Fibroblast of lung (primary cell): ENCODE measurements at regions not wholly inside any gene's neighbourhood (a gene's known extent, or its start where the extent isn't known, plus 50 kb on each side); places are given as distances from the start of the nearest gene placed in this dataset.

Source experiments
- DNase-seq, 2 donors: peaks; one replicate each; pipeline versions ENCODE4 v3.0.0 to v3.0.0-alpha.2; 2010; ENCODE audit warnings: low read depth in 2 of 2
- H2AFZ ChIP-seq: 2 replicates; pipeline ENCODE4 v1.5.1; 2012; ENCODE audit warnings: low read length, control low read depth, inconsistent platforms
- H3K27ac ChIP-seq: 2 replicates; pipeline ENCODE4 v1.5.1; 2011; ENCODE audit warnings: low read length, control low read depth; ENCODE audit not compliant: insufficient read depth
- H3K27me3 ChIP-seq: 2 replicates; pipeline ENCODE4 v1.5.1; 2011; ENCODE audit warnings: mild to moderate bottlenecking, low read length; ENCODE audit not compliant: control insufficient read depth, insufficient read depth
- H3K36me3 ChIP-seq: 2 replicates; pipeline ENCODE4 v1.5.1; 2011; ENCODE audit warnings: low read length; ENCODE audit not compliant: control insufficient read depth, insufficient read depth
- H3K4me1 ChIP-seq: 2 replicates; pipeline ENCODE4 v1.5.1; 2011; ENCODE audit warnings: low read length; ENCODE audit not compliant: control insufficient read depth, insufficient read depth; ENCODE audit errors: extremely low read depth
- H3K4me2 ChIP-seq: 2 replicates; pipeline ENCODE4 v1.5.1; 2011; ENCODE audit warnings: low read length, control low read depth; ENCODE audit not compliant: insufficient read depth; ENCODE audit errors: extremely low read depth
- H3K4me3 ChIP-seq, 4 experiments: fragments of 200-600 bp in 1 of 4; sonication (generic) in 1 of 4; replicated peaks in 1 of 4; 2 replicates each; pipeline ENCODE4 v1.5.1; 2011 to 2016; ENCODE audit warnings: low read length in 4 of 4, low read depth in 3 of 4, mild to moderate bottlenecking in 3 of 4, control low read depth in 2 of 4, inconsistent platforms in 1 of 4, mixed read lengths in 1 of 4; ENCODE audit not compliant: insufficient read depth in 1 of 4; ENCODE audit errors: control extremely low read depth in 1 of 4
- H3K79me2 ChIP-seq: 2 replicates; pipeline ENCODE4 v1.5.1; 2012; ENCODE audit warnings: mild to moderate bottlenecking, low read length, inconsistent platforms; ENCODE audit not compliant: control insufficient read depth, insufficient read depth
- H3K9ac ChIP-seq: 2 replicates; pipeline ENCODE4 v1.5.1; 2011; ENCODE audit warnings: mild to moderate bottlenecking, low read length, control low read depth; ENCODE audit not compliant: insufficient read depth
- H3K9me3 ChIP-seq: 2 replicates; pipeline ENCODE4 v1.5.1; 2012; ENCODE audit warnings: low read depth, low read length; ENCODE audit not compliant: control insufficient read depth, insufficient read depth
- H4K20me1 ChIP-seq: 2 replicates; pipeline ENCODE4 v1.5.1; 2011; ENCODE audit warnings: low read length; ENCODE audit not compliant: control insufficient read depth, insufficient read depth; ENCODE audit errors: extremely low read depth
- EZH2 ChIP-seq: IDR thresholded peaks from 2 replicates; pipeline ENCODE4 v1.5.1; 2012; ENCODE audit warnings: low read length, control low read depth, mild to moderate bottlenecking; ENCODE audit errors: missing control alignments
- TF ChIP-seq, protein P1 (sequence below), 2 donors: IDR thresholded peaks in 1 of 2; conservative IDR thresholded peaks in 1 of 2; 1 replicate in 1 of 2; 2 replicates in 1 of 2; pipeline ENCODE4 v1.5.1; 2011 to 2012; ENCODE audit warnings: low read length in 2 of 2, control low read depth in 1 of 2, inconsistent platforms in 1 of 2, low read depth in 1 of 2, mild to moderate bottlenecking in 1 of 2

DNA sequence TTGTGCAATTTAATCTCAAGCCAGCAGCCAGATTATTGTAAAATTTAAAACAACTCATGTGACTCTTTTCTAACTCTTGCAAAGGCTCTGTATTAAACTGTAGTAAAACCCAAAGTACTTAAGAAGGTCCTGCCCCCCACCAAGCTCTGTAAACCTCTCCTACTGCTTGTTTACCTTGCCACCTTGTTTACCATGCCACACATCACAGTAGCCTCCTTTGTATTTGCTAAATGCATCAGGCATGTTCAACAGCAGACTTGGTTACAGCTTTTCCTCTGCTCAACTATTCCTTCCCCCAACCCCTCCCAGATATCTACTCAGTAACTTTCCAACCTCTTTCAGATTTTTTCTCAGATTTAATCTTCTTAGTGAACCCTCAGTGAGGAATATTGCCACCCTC lies 861.6 kb downstream of the METTL15 start:
- no peak overlapping the region for H3K4me2 ChIP-seq
- H3K36me3 ChIP-seq, result no peaks in the 10 kb centered on the region
- no peak for DNase-seq
- no peaks in the 10 kb centered on the region for H4K20me1 ChIP-seq
- no peaks in the 10 kb centered on the region for H3K4me1 ChIP-seq
- no peaks in the 10 kb centered on the region for H3K27me3 ChIP-seq
- TF ChIP-seq EZH2, result no peak
- TF ChIP-seq, protein P1, sequence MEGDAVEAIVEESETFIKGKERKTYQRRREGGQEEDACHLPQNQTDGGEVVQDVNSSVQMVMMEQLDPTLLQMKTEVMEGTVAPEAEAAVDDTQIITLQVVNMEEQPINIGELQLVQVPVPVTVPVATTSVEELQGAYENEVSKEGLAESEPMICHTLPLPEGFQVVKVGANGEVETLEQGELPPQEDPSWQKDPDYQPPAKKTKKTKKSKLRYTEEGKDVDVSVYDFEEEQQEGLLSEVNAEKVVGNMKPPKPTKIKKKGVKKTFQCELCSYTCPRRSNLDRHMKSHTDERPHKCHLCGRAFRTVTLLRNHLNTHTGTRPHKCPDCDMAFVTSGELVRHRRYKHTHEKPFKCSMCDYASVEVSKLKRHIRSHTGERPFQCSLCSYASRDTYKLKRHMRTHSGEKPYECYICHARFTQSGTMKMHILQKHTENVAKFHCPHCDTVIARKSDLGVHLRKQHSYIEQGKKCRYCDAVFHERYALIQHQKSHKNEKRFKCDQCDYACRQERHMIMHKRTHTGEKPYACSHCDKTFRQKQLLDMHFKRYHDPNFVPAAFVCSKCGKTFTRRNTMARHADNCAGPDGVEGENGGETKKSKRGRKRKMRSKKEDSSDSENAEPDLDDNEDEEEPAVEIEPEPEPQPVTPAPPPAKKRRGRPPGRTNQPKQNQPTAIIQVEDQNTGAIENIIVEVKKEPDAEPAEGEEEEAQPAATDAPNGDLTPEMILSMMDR (conservative IDR thresholded peaks at IDR 0.05 in 1 of 2, IDR thresholded peaks at IDR 0.05 in 1 of 2; ENCODE audit: low read depth in 1 of 2, low read length in 2 of 2), result no peak
- no peak overlapping the region for H3K9ac ChIP-seq
- no peak overlapping the region for H3K27ac ChIP-seq
- H2AFZ ChIP-seq, result no peak overlapping the region
- no peaks in the 10 kb centered on the region for H3K79me2 ChIP-seq
- H3K9me3 ChIP-seq, result no peaks in the 10 kb centered on the region
- no peak overlapping the region for H3K4me3 ChIP-seq

GRCh38 chr11:28966951-28967350 lies 858.8 kb downstream of the METTL15 start:
- no peaks in the 10 kb centered on the region for H3K4me1 ChIP-seq
- no peak overlapping the region for H2AFZ ChIP-seq
- no peaks in the 10 kb centered on the region for H3K27me3 ChIP-seq
- H3K36me3 ChIP-seq, result no peaks in the 10 kb centered on the region
- no peaks in the 10 kb centered on the region for H3K9me3 ChIP-seq
- H3K4me2 ChIP-seq, result no peak overlapping the region
- no peak overlapping the region for H3K4me3 ChIP-seq
- TF ChIP-seq EZH2, result no peak
- TF ChIP-seq, protein P1 (conservative IDR thresholded peaks at IDR 0.05 in 1 of 2, IDR thresholded peaks at IDR 0.05 in 1 of 2; ENCODE audit: low read depth in 1 of 2, low read length in 2 of 2), result no peak
- no peaks in the 10 kb centered on the region for H3K79me2 ChIP-seq
- no peak overlapping the region for H3K27ac ChIP-seq
- H4K20me1 ChIP-seq, result no peaks in the 10 kb centered on the region
- DNase-seq, result peak in 1 of 2 donors; percentile 39
- H3K9ac ChIP-seq, result no peak overlapping the region

DNA sequence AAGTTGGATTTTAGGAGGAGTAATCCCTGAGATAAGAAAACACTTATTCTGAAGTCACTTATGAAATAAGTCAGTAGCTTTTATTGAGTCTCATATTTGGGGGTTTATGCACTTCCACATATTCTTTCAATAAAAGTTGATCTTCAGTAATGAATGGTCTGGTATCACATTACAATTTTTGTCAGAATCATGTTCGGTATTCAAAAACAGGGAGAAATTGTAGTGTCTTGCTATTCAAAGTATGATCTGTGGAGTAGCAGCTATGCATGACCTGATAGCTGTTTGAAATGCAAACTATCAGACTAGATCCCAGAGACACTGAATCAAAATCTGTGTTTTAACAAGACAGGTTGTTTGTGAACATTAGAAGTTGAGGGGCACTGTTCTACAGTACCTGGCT lies 857.6 kb downstream of the METTL15 start:
- Histone ChIP-seq H3K4me2 (no peak overlapping the region), H3K36me3 (no peaks in the 10 kb centered on the region), H3K27me3 (no peaks in the 10 kb centered on the region), H3K9me3 (no peaks in the 10 kb centered on the region), H4K20me1 (no peaks in the 10 kb centered on the region), H3K27ac (no peak overlapping the region), H3K79me2 (no peaks in the 10 kb centered on the region), H3K4me3 (no peak overlapping the region), H2AFZ (no peak overlapping the region), H3K4me1 (no peaks in the 10 kb centered on the region), H3K9ac (no peak overlapping the region)
- no peak for DNase-seq
- TF ChIP-seq EZH2, result no peak
- TF ChIP-seq, protein P1 (conservative IDR thresholded peaks at IDR 0.05 in 1 of 2, IDR thresholded peaks at IDR 0.05 in 1 of 2; ENCODE audit: low read depth in 1 of 2, low read length in 2 of 2), result no peak
